Medulla oblongata (tissue), 1 donor: ENCODE measurements at regions not wholly inside any gene's neighbourhood (a gene's known extent, or its start where the extent isn't known, plus 50 kb on each side); places are given as distances from the start of the nearest gene placed in this dataset.
"Not testable (repeated sequence)": the region's sequence is repeated elsewhere in the genome, so short reads cannot be mapped to it uniquely, and the experiment has no call there.

Experiments
- DNase-seq: peaks from one replicate; pipeline ENCODE4 v3.0.0-alpha.2; 2015; ENCODE audit errors: extremely low spot score

DNA sequence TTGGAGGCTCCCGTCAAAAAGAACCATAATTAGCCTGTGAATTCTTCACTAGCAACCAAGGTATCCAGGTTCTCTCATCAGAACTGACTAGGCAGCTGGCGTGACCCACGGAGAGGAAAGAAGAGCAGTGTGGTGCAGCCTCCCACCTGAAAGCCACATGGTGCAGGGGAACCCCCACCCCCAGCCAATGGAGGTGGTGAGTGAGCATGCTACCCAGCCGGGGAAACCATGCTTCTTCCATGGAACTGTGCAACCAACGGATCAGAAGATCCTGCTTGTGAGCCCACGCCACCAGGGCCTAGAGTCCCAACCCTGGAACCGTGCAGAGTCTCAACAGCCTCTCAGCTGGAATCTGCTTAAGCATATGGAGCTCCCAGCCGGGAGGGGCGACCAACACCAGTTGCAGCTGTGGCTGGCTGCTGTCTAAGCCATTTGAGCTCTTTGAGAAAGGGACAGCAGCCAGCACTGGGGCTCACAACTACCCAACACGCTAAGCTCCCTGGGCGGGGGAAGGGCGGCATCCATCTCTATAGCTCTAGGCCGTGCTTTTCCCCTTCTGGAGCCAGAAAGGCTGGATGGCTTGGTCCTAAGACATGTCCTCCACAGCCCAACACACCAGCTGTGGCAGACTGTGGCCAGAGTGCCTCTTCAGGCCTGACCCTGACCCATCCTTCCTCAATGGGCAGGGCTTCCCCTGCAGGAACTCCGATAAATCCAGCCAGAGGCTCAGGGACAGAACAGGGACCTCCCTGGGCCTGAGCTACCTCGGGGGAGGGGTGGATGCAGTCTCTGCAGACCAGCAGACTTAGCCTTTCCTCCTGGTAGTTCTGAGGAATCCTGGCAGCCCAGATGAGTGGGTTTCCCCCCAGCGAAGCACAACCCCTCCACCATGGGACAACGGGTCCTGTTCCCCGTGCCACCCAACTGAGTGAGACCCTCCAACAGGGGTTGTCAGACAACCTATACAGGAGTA is 151.4 kb upstream of the NXPH2 start:
- DNase-seq, result no peak

DNA sequence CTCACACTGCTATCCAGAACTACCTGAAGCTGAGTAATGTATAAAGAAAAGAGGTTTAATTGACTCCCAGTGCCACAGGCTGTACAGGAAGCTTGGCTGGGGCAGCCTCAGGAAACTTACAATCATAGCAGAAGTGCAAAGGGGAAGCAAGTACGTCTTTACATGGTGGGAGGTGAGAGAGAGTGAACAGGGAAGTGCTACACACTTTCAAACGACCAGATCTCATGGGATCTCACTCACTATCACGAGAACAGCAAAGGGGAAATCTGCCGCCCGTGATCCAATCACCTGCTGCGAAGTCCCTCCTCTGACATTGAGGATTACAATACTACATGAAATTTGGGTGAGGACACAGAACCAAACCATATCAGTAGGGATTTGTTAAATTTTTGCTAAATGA is 150.4 kb upstream of the NXPH2 start:
- DNase-seq, result no peak

DNA sequence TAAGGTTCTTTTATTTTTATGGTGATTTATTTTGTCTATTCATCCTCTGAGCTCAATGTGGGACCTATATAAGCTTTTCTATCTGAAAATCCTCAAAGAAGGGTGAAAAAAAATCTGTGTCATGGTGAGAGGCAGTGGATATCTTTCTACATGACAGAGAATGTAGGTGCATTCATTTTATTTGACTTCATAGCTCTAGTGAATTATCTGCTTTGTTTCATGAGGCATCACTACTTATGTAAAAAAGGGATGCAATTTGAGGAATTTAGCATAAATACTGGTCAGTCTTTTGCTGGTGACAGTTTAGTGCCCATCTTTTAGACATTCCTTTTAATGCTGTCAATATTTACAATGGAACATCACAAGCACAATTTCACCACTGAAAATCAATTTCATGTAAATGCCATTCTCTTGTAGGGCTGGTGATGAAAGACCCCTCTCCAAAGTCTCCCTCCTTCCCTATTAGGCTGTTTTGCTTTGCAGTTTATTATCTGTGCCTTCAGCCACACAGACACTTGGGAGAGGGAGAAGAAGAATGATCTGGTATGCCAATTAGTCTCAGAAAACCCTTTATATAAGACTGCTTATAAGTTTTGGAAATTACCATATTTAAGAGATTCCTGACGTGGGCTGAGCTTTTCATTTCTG is 148.3 kb upstream of the NXPH2 start:
- no peak for DNase-seq

DNA sequence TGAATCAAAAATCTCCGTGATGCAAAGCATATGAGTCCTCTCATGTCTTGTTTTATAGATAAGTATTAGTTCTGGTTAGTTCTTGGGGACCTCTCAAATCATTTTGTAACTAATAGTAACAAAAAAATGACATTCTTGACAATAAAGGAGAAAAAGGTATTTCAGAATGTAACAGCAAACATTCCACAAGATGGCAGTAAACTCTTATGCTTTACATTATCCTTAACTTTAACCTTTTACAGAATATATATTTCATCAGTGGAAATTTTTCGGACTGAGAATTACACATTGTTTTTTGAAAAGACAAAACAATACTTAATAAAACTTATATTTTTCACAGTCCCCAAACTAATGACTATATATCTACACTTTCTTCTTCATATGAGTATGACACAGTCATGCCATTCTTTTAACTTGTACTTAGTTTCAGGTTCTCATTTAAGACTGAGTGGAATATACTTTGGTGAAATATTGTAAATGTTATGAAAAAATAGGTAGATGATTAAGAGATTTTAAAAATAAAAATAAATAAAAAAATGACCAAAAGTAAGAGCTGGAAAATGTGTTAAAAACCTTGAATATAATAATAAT is 142.9 kb upstream of the NXPH2 start:
- no peak for DNase-seq

DNA sequence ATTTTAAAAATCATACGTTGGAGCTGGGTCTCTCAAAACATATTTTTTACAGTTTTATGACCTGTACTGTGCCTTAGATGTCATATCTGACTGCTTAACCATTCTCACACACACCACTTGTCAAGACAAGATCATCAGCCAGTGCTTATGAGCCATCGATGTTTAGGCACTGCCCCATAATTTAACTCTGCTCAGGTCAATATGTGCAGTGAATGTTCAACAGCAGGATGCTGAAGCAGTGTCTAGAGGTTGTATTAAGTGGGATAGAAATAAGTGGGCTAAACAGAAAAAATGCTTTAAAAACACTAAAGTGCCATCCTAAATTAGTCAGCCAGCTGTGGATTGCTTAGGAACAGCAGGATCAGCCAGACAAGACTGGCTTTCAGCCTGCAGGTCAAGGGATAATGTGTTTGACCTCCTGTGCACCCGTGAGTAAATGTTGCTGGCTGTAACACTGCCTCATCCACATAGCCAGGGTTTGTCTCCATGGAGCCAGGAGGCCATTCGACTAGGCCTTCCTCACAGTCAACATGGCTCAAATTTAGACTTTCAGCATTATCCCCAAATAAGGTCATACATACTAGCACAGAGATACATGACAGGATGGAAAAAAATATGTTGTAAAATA is 139.0 kb upstream of the NXPH2 start:
- DNase-seq, result no peak

DNA sequence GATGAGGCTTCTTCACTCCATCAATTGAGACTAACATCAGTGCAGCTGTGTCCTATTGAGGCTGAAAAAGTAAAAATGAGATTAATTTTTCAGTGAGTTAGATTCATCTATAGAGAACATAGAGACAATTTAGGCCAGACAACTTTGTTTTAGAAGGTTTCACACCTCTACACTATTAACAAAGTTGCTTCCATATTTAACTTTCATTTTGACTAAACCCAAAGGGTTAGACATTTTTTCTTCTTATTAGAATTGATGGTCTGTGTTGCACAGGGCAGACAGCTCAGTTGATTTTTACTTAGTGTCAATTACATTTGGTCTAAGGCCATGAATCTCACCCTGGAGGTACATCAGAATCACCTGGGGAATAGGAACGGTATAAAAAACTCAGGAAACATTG is 130.2 kb upstream of the NXPH2 start:
- DNase-seq, result no peak

DNA sequence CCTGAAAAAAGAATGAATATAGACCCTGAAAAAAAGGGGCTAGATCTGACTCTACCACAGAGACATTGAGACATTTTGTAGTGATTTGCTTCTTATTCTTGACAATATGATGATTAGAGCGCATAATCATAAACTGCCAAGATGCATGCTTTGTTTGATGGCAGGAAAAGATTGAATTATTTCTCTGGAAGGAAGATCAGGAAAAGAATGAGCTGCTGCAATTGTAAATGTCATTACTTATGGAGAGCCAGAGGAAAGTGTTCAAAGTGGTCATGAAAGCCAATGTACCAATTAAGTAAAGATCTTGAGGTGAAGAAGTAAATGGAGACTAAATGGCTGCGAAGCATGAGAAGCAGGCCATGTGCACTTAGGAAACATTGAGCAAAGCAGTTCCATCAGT is 126.4 kb upstream of the NXPH2 start:
- no peak for DNase-seq

DNA sequence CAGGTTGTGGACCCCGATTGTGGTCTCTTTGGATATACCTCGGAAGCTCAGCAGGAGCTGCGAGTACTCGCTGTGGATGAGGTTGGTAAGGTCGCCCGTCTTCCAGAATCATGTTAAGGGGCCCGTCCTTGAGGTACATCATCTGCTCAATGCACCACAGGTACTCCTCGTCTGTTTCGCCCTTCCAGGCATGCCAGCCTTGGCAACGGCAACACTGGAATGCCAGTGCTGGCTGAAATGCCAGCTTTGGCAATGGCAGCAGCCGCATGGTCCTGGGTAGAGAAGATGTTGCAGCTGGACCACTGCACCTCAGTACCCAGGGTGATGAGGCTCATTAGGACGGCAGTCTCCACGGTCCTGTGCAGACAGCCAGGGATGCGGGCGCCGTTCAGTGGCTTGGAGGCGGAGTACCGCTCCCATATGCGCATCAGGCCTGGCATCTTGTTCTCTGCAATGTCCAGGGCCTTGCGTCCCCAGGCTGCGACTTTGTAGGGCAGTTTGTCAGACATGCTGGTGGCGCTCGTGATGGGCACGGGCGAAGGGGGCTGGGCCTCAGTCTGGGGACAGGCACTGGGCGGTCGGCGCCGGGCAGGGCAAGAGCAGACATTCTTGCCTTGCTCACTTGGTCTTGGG is 122.2 kb upstream of the NXPH2 start:
- no peak for DNase-seq

DNA sequence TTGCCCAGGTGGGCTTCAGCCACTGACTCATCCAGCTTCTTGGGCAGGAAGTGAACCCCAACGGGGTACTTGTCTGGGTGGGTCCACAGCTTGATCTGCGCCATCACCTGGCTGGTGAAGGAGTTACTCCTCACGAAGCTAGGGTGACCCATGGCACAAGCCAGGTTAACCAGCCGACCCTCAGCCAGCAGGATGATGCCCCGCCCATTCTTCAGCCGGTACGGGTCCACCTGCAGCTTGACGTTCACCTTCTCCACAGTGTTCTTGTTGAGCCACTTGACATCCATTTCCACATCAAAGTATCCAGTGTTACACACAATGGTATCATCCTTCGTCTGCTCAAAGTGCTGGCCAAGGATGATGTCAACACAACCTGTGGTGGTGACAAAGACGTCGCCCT is 121.3 kb upstream of the NXPH2 start:
- DNase-seq, result no peak

DNA sequence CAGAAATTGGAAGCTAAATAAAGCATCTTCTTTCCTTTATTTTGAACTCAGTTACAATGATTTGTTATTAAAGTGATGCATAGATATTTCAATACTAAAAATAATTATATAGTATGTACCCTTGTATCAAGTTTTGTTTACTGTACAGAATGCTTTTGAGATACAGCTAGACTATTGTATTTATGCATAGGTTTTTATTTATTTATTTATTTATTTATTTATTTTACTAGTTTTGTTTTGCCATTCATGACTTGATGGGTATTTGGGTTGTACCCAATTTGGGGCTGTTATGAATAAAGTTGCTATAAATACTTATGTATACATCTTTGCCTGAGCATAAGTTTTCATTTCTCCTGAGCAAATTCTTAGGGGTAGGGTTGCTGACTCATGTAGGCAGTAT is 118.7 kb upstream of the NXPH2 start:
- DNase-seq, result no peak

DNA sequence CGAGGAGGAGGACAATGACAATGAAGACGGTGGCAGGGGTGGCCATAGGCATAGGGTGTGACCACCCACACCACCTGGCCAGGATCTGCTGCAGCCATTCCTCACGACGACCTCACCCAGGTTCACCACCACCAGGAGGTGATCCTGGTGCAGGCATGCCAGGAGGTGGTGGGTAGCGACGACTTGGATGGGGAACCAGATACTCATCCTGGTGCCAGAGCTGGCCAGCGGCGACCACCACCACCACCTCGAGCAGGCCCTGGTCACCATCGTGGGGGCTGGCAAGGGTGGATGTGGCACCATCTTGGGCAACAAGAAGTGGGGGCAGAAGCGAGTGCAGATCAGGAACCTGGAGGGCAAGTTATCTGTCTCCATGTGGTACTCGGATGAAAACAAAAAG is 117.1 kb upstream of the NXPH2 start:
- no peak for DNase-seq

DNA sequence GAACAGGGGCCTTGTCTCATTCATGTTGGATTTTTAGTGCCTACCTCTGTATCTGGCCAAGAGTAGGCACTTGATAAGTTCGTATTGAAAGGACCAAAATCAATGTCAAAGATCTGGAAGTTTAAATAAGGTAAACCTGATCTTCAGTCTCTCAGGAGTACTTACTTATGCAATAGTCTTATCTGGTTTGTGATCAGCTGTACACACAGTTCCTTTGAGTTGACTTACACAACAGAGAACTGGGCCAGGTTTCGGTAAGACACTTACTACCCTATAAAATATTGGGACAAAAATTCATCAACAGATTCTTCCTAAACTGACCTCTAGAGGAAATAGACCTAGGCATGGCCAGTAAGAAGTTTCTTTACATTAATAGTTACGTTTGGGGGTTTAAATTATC is 113.6 kb upstream of the NXPH2 start:
- no peak for DNase-seq

DNA sequence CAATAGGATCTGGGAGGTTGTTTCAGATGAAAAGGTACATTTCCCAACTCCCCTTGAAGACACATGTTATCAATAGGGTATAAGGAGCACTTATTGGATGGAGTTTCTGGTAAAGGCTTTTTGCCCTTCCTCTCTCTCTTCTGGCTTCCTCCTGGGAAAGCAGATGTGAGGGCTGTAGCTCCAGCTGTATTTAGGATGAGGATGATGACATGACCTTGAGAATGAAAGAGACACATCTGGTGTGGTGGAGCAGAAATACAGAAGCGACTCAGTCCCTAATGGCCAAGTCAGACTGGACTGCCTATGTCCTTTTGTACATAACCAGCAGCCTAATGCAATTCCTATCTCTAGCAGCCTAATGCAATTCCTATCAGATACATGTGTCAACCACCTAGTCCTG is 100.9 kb upstream of the NXPH2 start:
- no peak for DNase-seq

DNA sequence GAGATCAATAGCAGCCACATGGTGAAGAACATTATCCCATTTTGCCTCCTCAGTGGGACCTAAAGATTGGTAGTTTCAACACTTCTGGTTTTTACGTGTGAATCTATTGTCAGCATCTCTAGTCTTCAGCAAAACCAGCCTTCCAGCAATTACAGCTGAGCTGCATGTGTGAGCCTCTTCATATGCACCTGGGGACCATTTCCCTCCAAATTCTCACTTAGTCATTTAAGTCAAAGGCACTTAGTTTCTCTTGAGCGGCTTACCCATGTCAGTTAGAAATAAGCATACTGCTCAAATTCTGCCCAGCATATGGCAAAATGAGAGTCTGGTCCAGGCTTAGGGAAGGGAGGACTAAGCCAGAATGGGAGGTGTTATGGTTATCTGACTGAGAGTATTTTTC is 99.7 kb upstream of the NXPH2 start:
- DNase-seq, result no peak

DNA sequence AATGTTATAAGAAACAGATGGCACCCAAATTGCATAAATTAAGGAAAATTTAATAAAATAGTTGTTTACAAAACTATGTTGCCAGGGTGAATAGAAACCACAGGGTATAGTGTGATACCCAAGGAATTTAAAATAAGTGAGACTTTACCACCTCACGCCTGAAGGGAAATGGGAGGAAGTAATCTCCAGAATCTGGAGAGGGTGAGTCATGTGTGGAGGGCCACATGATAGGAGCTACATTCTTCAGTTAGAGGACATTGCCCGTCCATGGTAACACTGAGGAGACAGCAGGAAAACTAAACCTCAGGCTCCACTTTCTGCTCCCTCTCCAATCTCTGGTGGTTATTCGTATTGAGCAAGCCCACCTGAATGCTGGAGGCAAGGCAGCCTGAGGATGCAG is 97.2 kb upstream of the NXPH2 start:
- no peak for DNase-seq

DNA sequence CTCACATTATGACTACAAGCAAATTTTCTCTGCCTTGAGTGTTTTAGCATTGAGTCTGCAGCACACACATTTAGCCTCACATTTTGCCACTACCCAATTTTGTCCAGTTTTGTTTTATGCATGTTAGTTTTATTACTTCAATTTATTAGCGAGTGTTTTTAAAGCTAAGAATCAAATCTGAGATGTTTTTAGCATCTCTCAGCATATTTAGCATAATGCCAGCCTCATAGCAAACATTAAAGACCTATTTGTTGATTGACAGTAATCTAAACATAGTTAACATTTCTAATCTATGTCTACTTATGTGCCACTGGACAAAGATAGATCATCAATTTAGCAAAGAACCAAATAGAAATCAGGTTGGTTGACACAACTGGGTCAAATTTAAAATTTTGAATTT is 94.1 kb upstream of the NXPH2 start:
- DNase-seq, result no peak

DNA sequence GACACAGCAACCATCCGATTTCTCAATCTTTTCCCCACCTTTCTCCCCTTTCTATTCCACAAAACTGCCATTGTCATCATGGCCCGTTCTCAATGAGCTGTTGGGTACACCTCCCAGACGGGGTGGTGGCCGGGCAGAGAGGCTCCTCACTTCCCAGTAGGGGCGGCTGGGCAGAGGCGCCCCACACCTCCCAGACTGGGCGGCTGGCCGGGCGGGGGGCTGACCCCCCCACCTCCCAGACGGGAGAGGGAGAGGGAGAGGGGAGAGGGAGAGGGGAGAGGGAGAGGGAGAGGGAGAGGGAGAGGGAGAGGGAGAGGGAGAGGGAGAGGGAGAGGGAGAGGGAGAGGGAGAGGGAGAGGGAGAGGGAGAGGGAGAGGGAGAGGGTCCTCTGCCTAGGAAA is 91.9 kb upstream of the NXPH2 start:
- DNase-seq, result not testable (repeated sequence)

DNA sequence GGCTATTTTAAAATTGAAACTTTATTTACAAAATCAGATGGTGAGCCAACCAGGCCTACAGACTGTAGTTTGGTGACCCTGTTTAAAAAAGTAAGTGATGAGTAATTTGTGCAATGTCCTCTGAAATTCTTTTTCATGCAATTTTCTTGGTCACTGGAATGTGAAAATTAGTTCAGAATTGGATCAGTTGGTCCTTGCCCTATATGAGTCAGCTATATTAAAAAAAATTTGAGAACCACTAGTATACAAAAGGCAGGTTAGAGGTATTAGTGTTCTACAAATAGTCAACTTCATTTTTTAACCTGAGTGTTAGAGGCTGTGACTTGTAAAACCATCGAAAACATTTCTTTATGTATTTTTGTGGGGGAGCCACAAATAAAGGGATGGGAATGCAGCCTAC is 91.1 kb upstream of the NXPH2 start:
- DNase-seq, result no peak

DNA sequence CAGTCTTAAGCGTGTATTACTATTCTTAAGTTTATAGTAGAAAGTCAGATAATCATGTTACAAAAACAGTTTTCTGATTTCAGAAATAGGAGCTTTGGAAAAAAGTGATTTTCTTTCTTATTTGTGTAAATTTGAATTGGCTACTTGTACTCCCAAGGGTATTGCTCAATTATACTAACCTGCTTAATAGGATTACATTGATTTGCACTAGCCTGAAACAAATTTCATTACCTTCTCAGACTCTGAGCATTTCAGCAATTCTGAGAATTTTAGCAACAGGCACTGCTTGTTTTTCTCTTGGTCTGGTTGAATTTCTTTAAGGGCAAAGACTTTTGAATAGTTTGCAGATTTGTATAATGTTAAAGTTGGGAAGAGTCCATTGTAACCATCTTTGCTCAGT is 87.2 kb upstream of the NXPH2 start:
- DNase-seq, result no peak

DNA sequence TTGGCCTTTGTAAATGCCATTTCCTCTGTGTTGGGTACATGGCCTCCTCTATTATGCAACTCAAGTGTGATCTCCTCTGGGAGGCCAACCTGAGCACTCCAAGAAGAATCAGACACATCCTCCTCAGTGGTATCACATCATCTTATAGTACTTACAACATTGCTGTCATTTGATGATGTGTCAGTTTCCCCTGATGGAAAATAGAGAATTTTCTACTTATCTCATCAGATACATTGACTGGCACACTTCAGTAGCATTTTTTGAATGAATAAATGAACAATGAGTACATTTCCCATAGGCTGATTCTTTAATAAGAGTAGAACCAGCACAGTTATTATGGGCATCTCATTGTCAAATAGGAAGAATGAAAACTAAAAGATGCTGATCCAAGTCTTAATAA is 86.6 kb upstream of the NXPH2 start:
- no peak for DNase-seq

DNA sequence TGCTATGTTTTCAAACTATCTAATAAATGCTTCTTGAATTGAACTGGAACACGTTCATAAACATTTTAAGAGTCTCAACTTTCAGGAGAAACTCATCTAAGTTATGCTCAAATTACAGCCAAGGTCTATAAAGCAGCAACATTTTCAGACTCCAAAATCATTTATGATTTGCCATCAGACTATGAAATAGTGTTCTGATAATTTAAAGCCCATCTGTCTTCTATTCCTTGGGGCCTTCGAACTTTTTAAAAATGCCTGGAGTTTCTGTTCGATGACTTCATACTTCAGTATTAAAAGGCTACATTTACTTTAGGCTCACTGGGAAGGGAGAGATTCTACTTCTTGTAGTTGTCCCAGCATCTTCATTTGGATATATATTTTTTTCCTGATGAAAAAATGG is 73.6 kb upstream of the NXPH2 start:
- DNase-seq, result no peak

DNA sequence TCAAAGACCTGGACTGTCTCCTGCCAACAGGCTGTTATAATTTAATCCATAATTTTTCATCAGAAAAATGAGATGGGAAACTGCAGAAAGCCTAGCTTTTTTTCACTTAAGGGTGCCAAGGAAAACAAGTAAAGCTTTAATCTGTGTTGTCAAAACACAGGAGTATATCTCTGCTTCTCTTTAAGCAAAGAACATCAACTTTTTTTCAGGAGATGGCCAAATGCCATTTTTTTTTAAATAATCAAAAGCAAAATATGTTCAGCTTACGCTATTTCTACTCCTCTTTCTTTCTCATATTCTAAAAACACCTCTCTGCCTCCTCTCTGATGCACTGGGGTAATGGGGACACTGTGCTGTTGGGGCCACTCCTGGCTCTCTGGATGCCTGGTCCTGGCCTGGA is 73.1 kb upstream of the NXPH2 start:
- no peak for DNase-seq
